ENCODE measurements at regions not wholly inside any gene's neighbourhood (a gene's known extent, or its start where the extent isn't known, plus 50 kb on each side); places are given as distances from the start of the nearest gene placed in this dataset.
A peak's percentile ranks its signal among the peaks of the same experiment; 100 is the strongest.

DNA sequence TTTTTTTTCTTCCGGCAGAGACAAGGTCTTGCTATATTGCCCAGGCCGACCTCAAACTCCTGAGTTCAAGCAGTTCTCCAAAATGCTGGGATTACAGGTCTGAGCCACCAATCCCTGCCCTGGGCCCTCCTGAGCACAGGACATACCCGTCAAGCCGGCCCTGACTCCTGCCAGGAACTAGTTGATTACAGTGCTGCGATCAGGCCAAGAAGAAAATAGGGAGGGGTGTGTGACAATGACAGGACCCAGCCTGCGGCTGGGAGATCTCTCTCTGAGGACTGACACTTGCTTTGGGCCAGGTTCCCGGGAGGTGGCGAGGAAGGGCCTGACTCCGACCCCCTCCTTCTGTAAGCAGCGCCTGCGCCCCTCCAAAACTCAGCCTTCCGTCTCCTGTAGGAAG is 276.6 kb downstream of the MRTFB start:
- Mint-ChIP-seq H3K4me3 (no peak overlapping the region), H3K4me1 (peaks cover 13% of the 10 kb centered on the region), H3K27ac (no peak overlapping the region), H3K27me3 (no peaks in the 10 kb centered on the region), H3K9me3 (peaks cover 9% of the 10 kb centered on the region), H3K36me3 (ENCODE audit: low read depth) (no peaks in the 10 kb centered on the region)
- no peak for DNase-seq
- ChIA-PET POLR2A (interaction anchor here (0.6 kb wide), 1 partner anchor 242 kb away, joined by 4 read pairs; no protein-coding TSS in a partner anchor), CTCF (no interaction called here)
- TF ChIP-seq, protein P1, sequence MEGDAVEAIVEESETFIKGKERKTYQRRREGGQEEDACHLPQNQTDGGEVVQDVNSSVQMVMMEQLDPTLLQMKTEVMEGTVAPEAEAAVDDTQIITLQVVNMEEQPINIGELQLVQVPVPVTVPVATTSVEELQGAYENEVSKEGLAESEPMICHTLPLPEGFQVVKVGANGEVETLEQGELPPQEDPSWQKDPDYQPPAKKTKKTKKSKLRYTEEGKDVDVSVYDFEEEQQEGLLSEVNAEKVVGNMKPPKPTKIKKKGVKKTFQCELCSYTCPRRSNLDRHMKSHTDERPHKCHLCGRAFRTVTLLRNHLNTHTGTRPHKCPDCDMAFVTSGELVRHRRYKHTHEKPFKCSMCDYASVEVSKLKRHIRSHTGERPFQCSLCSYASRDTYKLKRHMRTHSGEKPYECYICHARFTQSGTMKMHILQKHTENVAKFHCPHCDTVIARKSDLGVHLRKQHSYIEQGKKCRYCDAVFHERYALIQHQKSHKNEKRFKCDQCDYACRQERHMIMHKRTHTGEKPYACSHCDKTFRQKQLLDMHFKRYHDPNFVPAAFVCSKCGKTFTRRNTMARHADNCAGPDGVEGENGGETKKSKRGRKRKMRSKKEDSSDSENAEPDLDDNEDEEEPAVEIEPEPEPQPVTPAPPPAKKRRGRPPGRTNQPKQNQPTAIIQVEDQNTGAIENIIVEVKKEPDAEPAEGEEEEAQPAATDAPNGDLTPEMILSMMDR (IDR thresholded peaks at IDR 0.05) = no peak
- intact Hi-C loops (cut with micrococcal nuclease) = no loop called here
- no peak for ATAC-seq (ENCODE audit: low read depth)

DNA sequence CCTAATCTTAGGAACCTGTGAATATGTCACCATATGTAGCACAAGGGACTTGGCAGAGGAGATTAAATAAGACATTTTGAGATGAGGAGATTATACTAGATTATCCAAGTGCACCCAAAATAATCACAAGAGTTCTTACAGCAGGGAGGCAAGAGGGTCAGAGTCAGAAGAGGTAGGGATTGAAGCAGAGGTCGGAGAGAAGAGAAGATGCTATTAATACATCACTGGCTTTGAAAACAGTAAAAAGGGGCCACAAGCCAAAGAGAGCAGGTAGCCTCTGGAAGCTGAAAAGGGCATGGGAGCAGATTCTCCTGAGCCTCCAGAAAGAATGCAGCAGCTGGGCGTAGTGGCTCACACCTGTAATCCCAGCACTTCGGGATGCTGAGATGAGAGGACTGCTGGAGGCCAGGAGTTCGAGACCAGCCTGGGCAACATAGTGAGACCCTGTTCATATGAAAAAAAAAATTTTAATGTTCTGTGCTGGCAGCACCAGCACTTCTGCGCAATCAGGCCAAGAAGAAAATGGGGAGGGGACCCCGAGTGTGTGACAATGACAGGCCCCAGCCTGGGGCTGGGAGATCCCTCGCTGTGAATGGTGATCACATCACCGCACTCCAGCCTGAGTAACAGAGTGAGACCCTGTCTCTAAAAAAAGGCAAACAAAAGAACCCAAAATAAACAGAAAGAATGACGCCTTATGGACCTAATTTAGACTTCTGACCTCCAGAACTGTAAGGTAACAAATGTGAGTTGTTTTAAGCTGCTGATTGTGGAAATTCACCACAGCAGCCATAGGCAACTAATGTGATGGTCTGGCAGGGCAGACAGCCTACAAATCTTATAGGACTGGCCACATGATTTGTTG is 275.4 kb downstream of the MRTFB start:
- POLR2A ChIA-PET = no interaction called here
- TF ChIP-seq, protein P1 (IDR thresholded peaks at IDR 0.05) = no peak
- Mint-ChIP-seq H3K27ac (no peak overlapping the region), H3K4me1 (peaks cover 11% of the 10 kb centered on the region), H3K27me3 (no peaks in the 10 kb centered on the region), H3K9me3 (peaks cover 14% of the 10 kb centered on the region), H3K4me3 (no peak overlapping the region), H3K36me3 (ENCODE audit: low read depth) (no peaks in the 10 kb centered on the region)
- ATAC-seq (ENCODE audit: low read depth) (no peak), DNase-seq (no peak)
- intact Hi-C loops (cut with micrococcal nuclease) = no loop called here
- CTCF ChIA-PET = no interaction called here

DNA sequence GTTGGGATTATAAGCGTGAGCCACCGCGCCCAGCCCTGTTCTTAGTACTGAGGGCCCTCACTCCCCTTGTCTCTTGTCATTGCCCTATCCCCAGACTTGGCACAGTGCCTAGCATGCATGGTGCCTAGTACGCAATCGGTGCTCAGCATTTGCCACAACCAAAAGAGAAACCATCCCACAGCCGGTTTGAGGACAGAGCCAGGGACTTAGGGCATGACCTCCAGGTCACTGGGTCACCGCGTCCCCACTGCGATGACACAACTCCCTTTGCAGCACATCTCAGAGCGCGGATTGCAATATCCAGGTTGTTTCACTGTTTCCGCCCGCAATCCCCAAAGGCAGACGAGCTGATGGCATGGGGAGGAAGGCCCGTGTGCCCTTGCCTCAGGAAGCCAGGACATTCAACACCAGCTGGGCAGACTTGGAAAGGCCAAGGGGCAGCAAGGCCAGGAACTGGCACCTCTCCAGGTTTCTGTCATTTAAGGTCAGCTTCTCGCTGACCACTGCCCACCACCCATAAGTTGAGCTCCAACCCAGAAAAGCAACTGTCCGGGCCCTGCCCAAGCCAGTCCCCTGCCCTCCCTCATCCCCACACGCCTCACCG is 274.5 kb downstream of the MRTFB start:
- TF ChIP-seq, protein P1 (IDR thresholded peaks at IDR 0.05) = no peak
- CTCF ChIA-PET = no interaction called here
- Mint-ChIP-seq H3K4me3 (no peak overlapping the region), H3K4me1 (peaks cover 9% of the 10 kb centered on the region), H3K27ac (no peak overlapping the region), H3K36me3 (ENCODE audit: low read depth) (no peaks in the 10 kb centered on the region), H3K27me3 (no peaks in the 10 kb centered on the region), H3K9me3 (peaks cover 15% of the 10 kb centered on the region)
- ATAC-seq (ENCODE audit: low read depth) (no peak), DNase-seq (no peak)
- POLR2A ChIA-PET = interaction anchor here (1.7 kb wide), 1 partner anchor 9 kb away, joined by 8 read pairs; no protein-coding TSS in a partner anchor
- intact Hi-C loops (cut with micrococcal nuclease) = no loop called here

DNA sequence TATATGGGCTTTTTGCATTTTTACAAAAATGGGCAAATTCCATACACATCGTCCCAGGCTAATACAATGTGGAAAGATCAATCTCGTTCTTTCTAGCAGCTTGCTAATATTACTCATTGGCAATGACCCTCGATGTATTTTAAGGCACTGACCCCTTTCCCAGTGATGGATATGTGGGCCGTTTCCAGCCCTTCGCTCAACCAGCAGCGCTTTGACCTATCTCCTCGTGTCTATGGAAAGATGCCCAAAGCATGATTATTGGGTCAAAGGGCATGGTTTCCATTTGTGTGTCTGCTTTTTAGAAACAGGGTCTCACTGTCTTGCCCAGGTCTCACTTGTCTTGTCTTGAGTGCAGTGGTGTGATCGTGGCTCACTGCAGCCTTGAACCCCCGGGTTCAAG is 273.8 kb downstream of the MRTFB start:
- no peak overlapping the region for H3K4me3 Mint-ChIP-seq
- ChIA-PET CTCF (no interaction called here), POLR2A (interaction anchor here (1.7 kb wide), 1 partner anchor 10 kb away, joined by 8 read pairs; no protein-coding TSS in a partner anchor)
- ATAC-seq (ENCODE audit: low read depth) = no peak
- H3K36me3 Mint-ChIP-seq (ENCODE audit: low read depth) = no peaks in the 10 kb centered on the region
- TF ChIP-seq, protein P1 (IDR thresholded peaks at IDR 0.05) = no peak
- intact Hi-C loops (cut with micrococcal nuclease) = no loop called here
- H3K9me3 Mint-ChIP-seq = peaks cover 17% of the 10 kb centered on the region
- peaks cover 3% of the 10 kb centered on the region for H3K4me1 Mint-ChIP-seq
- DNase-seq = no peak
- no peak overlapping the region for H3K27ac Mint-ChIP-seq
- H3K27me3 Mint-ChIP-seq = no peaks in the 10 kb centered on the region

DNA sequence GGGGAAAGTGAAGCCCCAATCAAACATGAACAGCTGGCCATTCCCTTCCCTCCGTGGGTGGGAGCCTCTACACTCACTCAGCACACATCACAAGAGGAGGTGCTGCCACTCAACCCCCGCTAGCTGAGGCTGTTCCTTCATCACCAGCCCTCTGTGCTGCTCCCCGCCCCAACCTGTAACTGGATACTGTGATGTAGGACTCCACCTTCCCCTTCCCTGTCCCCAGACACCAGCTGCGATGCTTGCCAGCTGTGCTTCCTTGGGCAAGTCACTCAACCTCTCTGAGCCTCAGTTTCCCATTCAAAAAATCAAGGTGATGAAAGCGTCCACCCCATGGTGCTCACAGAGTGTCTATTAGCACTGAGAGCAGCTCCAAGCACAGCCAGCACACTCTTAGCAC is 273.2 kb downstream of the MRTFB start:
- Mint-ChIP-seq H3K27me3 (no peaks in the 10 kb centered on the region), H3K27ac (peak overlapping the region; percentile 36), H3K36me3 (ENCODE audit: low read depth) (no peaks in the 10 kb centered on the region), H3K9me3 (peaks cover 17% of the 10 kb centered on the region), H3K4me3 (no peak overlapping the region), H3K4me1 (no peaks in the 10 kb centered on the region)
- ChIA-PET CTCF (no interaction called here), POLR2A (interaction anchor here (0.6 to 1.7 kb wide), 2 partner anchors 10 to 14 kb away, joined by 3 to 8 read pairs; no protein-coding TSS in a partner anchor)
- intact Hi-C loops (cut with micrococcal nuclease) = no loop called here
- ATAC-seq (ENCODE audit: low read depth) (no peak), DNase-seq (no peak)
- TF ChIP-seq, protein P1 (IDR thresholded peaks at IDR 0.05) = no peak
